GM06990 (cell line): ENCODE measurements at regions not wholly inside any gene's neighbourhood (a gene's known extent, or its start where the extent isn't known, plus 50 kb on each side); places are given as distances from the start of the nearest gene placed in this dataset.

Experiments
- DNase-seq: peaks from one replicate; pipeline ENCODE4 v3.0.0-alpha.2; 2011; ENCODE audit not compliant: insufficient read length; ENCODE audit errors: extremely low read depth
- H3K27me3 ChIP-seq: replicated peaks from 2 replicates; pipeline ENCODE4 v1.6.0; 2011; ENCODE audit warnings: low read length; ENCODE audit not compliant: control insufficient read depth, insufficient read depth
- H3K36me3 ChIP-seq: 2 replicates; pipeline ENCODE4 v1.5.1; 2011; ENCODE audit warnings: low read length; ENCODE audit not compliant: control insufficient read depth, insufficient read depth
- H3K4me3 ChIP-seq: replicated peaks from 2 replicates; pipeline ENCODE4 v1.5.1; 2011; ENCODE audit warnings: low read depth, mild to moderate bottlenecking, control low read depth, low read length
- CTCF ChIP-seq: IDR thresholded peaks from 2 replicates; pipeline ENCODE4 v1.5.1; 2011; ENCODE audit warnings: low read length, control low read depth, mild to moderate bottlenecking, inconsistent platforms; ENCODE audit not compliant: insufficient read depth, poor library complexity, severe bottlenecking

GRCh38 chr16:52099382-52099781 is 447.6 kb downstream of the TOX3 start:
- H3K27me3 ChIP-seq = no peaks in the 10 kb centered on the region
- H3K4me3 ChIP-seq = no peak overlapping the region
- no peak for DNase-seq

GRCh38 chr16:52095471-52095870 is 451.5 kb downstream of the TOX3 start:
- DNase-seq = no peak
- no peaks in the 10 kb centered on the region for H3K27me3 ChIP-seq
- no peak for TF ChIP-seq CTCF
- H3K36me3 ChIP-seq = no peaks in the 10 kb centered on the region
- H3K4me3 ChIP-seq = no peak overlapping the region

More at GRCh38 chr16:52099382-52099781, 447.6 kb downstream of the TOX3 start:
- no peaks in the 10 kb centered on the region for H3K36me3 ChIP-seq
- TF ChIP-seq CTCF = no peak

GRCh38 chr16:52092126-52092525 is 454.8 kb downstream of the TOX3 start:
- no peak for DNase-seq
- H3K36me3 ChIP-seq = no peaks in the 10 kb centered on the region
- H3K27me3 ChIP-seq = no peaks in the 10 kb centered on the region
- H3K4me3 ChIP-seq = no peak overlapping the region
- TF ChIP-seq CTCF = no peak

- DNase-seq = no peak
- TF ChIP-seq CTCF = no peak
- Histone ChIP-seq H3K36me3 (no peaks in the 10 kb centered on the region), H3K4me3 (no peak overlapping the region), H3K27me3 (no peaks in the 10 kb centered on the region)
These were observed 456.9 kb downstream of the TOX3 start for GRCh38 chr16:52090080-52090479.

- TF ChIP-seq CTCF = no peak
- Histone ChIP-seq H3K36me3 (no peaks in the 10 kb centered on the region), H3K27me3 (no peaks in the 10 kb centered on the region), H3K4me3 (no peak overlapping the region)
- no peak for DNase-seq
These were observed 457.5 kb downstream of the TOX3 start for GRCh38 chr16:52089476-52089875.

GRCh38 chr16:52086901-52087300 is 460.0 kb downstream of the TOX3 start:
- H3K36me3 ChIP-seq = no peaks in the 10 kb centered on the region
- DNase-seq = no peak
- no peak for TF ChIP-seq CTCF
- no peaks in the 10 kb centered on the region for H3K27me3 ChIP-seq
- H3K4me3 ChIP-seq = no peak overlapping the region
